ENCODE measurements at regions not wholly inside any gene's neighbourhood (a gene's known extent, or its start where the extent isn't known, plus 50 kb on each side); places are given as distances from the start of the nearest gene placed in this dataset.

DNA sequence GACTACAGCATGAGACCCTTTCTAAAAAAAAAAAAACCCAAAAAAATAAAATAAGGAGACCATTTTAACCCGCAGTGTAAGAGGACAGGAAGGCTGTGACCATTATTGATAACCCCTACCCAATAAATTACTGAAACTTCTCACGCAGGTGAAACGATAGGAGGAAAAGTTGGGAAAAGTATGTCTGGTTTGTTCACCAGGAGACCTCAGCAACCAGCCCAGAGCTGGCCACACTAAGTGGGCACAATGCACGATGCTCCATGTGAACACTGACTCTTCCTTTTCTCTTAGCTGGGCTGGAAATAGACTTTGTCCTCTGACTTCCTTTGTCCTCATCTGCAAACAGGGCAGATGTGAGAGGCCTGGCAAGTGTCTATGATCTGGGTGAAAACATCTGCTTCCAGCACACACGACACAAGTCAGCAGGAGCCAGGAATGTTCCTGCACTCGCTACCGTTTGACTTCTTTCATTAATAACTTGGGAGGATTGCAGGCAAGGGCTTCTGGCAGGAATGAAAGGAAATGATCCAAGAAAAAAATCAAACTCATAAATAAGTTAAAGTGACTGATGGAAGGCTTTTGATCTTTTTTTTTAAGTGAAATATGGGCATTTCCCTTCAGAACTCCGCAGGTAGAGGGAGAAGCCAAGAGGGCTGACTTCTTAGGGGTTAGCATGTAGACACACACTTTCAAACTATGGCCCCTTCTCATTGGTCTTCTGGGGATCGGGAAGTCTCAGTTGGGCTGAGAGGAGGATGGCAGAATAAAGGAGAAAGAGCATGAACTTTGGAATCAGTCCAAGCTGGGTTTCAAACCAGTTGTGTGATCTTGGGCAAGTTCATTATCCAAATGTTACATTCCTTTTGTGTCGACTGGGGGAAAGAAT lies 137.4 kb upstream of the MYCN start:
- peaks cover 6% of the 10 kb centered on the region for H3K27me3 Mint-ChIP-seq (ENCODE audit: unreplicated experiment)
- TF ChIP-seq CTCF (IDR thresholded peaks at IDR 0.05; ENCODE audit: partially characterized antibody, unreplicated experiment): no peak
- peaks cover 12% of the 10 kb centered on the region for H3K4me1 Mint-ChIP-seq (ENCODE audit: low read depth, unreplicated experiment)
- H3K36me3 Mint-ChIP-seq (ENCODE audit: unreplicated experiment): no peaks in the 10 kb centered on the region
- H3K27ac Mint-ChIP-seq (ENCODE audit: unreplicated experiment): no peak overlapping the region
- no peak overlapping the region for H3K4me3 Mint-ChIP-seq (ENCODE audit: unreplicated experiment)
- DNase-seq: no peak
- H3K9me3 Mint-ChIP-seq (ENCODE audit: unreplicated experiment): peaks cover 2% of the 10 kb centered on the region

DNA sequence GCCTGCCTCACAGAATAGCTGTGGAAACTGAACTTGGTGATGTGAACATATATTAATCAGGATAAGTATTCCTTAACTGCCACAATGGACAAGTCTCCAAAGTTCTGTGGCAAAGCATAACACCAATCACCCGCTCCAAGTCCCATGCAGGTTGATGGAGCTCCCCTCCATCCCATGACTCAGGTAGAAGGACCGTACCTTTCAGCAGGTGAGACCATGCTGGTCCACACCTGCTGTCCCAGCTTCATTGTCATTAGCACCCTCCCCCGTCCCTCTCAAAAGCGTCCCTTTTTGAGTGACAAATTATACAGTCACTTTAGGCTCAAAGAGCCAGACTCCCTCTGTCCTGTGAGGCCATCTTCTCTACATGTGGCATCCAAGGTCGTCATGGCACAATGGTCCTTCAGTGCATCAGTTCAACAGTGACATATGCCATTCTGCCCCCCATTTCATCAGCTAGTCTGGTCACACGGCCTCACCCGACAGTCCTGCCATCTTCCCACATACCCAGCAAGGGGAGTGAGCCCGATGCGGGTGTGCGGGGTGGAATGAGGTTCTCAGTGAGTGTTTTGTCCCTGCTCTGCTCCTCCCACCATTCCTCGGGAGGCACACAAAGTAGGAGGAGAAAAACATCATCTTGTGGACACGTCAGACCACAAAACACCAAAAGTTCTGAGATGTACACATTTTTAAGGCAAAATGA lies 136.7 kb upstream of the MYCN start:
- Mint-ChIP-seq H3K4me1 (ENCODE audit: low read depth, unreplicated experiment) (peaks cover 17% of the 10 kb centered on the region), H3K36me3 (ENCODE audit: unreplicated experiment) (no peaks in the 10 kb centered on the region), H3K9me3 (ENCODE audit: unreplicated experiment) (peaks cover 3% of the 10 kb centered on the region), H3K4me3 (ENCODE audit: unreplicated experiment) (no peak overlapping the region), H3K27ac (ENCODE audit: unreplicated experiment) (no peak overlapping the region), H3K27me3 (ENCODE audit: unreplicated experiment) (peaks cover 9% of the 10 kb centered on the region)
- TF ChIP-seq CTCF (IDR thresholded peaks at IDR 0.05; ENCODE audit: partially characterized antibody, unreplicated experiment): no peak
- DNase-seq: no peak

GRCh38 chr2:15804246-15804619 lies 136.1 kb upstream of the MYCN start:
- no peak for TF ChIP-seq CTCF (IDR thresholded peaks at IDR 0.05; ENCODE audit: partially characterized antibody, unreplicated experiment)
- Mint-ChIP-seq H3K27ac (ENCODE audit: unreplicated experiment) (no peak overlapping the region), H3K9me3 (ENCODE audit: unreplicated experiment) (peaks cover 5% of the 10 kb centered on the region), H3K27me3 (ENCODE audit: unreplicated experiment) (peaks cover 13% of the 10 kb centered on the region), H3K4me1 (ENCODE audit: low read depth, unreplicated experiment) (peaks cover 20% of the 10 kb centered on the region), H3K4me3 (ENCODE audit: unreplicated experiment) (no peak overlapping the region), H3K36me3 (ENCODE audit: unreplicated experiment) (no peaks in the 10 kb centered on the region)
- DNase-seq: no peak

DNA sequence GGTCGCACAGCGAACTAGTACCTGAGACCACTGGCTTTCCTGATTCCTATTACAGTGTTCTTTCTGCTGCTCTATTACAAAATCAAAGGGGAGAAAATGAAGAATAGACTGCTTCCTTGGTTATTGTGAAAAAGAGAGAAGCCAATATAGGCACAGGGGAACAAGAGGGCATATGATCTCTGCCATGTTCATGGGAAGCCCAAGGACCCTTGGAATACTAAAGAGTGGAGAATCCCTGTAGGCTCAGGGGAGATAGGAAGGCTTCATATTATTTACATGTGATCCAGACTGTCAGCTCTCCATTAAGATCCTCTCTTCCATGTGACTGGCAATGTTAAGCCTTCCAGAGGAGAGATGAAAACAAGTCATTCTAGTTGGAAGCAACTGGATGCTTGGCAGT lies 135.7 kb upstream of the MYCN start:
- H3K4me1 Mint-ChIP-seq (ENCODE audit: low read depth, unreplicated experiment): peaks cover 22% of the 10 kb centered on the region
- peaks cover 13% of the 10 kb centered on the region for H3K27me3 Mint-ChIP-seq (ENCODE audit: unreplicated experiment)
- TF ChIP-seq CTCF (IDR thresholded peaks at IDR 0.05; ENCODE audit: partially characterized antibody, unreplicated experiment): no peak
- peaks cover 5% of the 10 kb centered on the region for H3K9me3 Mint-ChIP-seq (ENCODE audit: unreplicated experiment)
- no peak for DNase-seq
- H3K27ac Mint-ChIP-seq (ENCODE audit: unreplicated experiment): no peak overlapping the region
- no peak overlapping the region for H3K4me3 Mint-ChIP-seq (ENCODE audit: unreplicated experiment)
- no peaks in the 10 kb centered on the region for H3K36me3 Mint-ChIP-seq (ENCODE audit: unreplicated experiment)

- TF ChIP-seq CTCF (IDR thresholded peaks at IDR 0.05; ENCODE audit: partially characterized antibody, unreplicated experiment): no peak
- no peak for DNase-seq
- Mint-ChIP-seq H3K36me3 (ENCODE audit: unreplicated experiment) (no peaks in the 10 kb centered on the region), H3K27me3 (ENCODE audit: unreplicated experiment) (peaks cover 13% of the 10 kb centered on the region), H3K4me1 (ENCODE audit: low read depth, unreplicated experiment) (peaks cover 27% of the 10 kb centered on the region), H3K4me3 (ENCODE audit: unreplicated experiment) (no peak overlapping the region), H3K27ac (ENCODE audit: unreplicated experiment) (no peak overlapping the region), H3K9me3 (ENCODE audit: unreplicated experiment) (peaks cover 7% of the 10 kb centered on the region)
These were observed 135.1 kb upstream of the MYCN start for GRCh38 chr2:15805206-15805605.
